ENCODE measurements at regions not wholly inside any gene's neighbourhood (a gene's known extent, or its start where the extent isn't known, plus 50 kb on each side); places are given as distances from the start of the nearest gene placed in this dataset.

- no peaks in the 10 kb centered on the region for H3K36me3 ChIP-seq
- no peak overlapping the region for H3K4me3 ChIP-seq
- TF ChIP-seq POLR2A (IDR thresholded peaks at IDR 0.05) (no peak), CTCF (IDR thresholded peaks at IDR 0.05) (no peak)
- H3K27me3 ChIP-seq = no peaks in the 10 kb centered on the region
- DNase-seq = no peak
- no peaks in the 10 kb centered on the region for H3K4me1 ChIP-seq
- intact Hi-C loops (cut with DNase I) = no loop called here
- no peak overlapping the region for H3K27ac ChIP-seq
- H3K9me3 ChIP-seq = peaks cover 0 to 12% (median 0%) of the 10 kb centered on the region in 3 donors
These were observed 548.8 kb upstream of the ADAMTS5 start for GRCh38 chr21:27515676-27516075.

GRCh38 chr21:27513825-27514224 lies 546.9 kb upstream of the ADAMTS5 start:
- intact Hi-C loops (cut with DNase I) = no loop called here
- no peak overlapping the region for H3K4me3 ChIP-seq
- no peak for DNase-seq
- H3K36me3 ChIP-seq = no peaks in the 10 kb centered on the region
- WGBS, 2 donors = 82% methylated on average over 4 of the region's 4 CpGs
- no peaks in the 10 kb centered on the region for H3K4me1 ChIP-seq
- H3K27me3 ChIP-seq = no peaks in the 10 kb centered on the region
- TF ChIP-seq CTCF (IDR thresholded peaks at IDR 0.05) = no peak
- no peak for TF ChIP-seq POLR2A (IDR thresholded peaks at IDR 0.05)
- H3K9me3 ChIP-seq = peaks cover 0 to 12% (median 0%) of the 10 kb centered on the region in 3 donors
- no peak overlapping the region for H3K27ac ChIP-seq

GRCh38 chr21:27513016-27513415 lies 546.1 kb upstream of the ADAMTS5 start:
- Histone ChIP-seq H3K9me3 (peaks cover 0 to 12% (median 0%) of the 10 kb centered on the region in 3 donors), H3K4me1 (no peaks in the 10 kb centered on the region), H3K4me3 (no peak overlapping the region), H3K27ac (no peak overlapping the region), H3K36me3 (no peaks in the 10 kb centered on the region), H3K27me3 (no peaks in the 10 kb centered on the region)
- WGBS, 2 donors = 33 to 59% methylated on average over 1 of the region's 1 CpG
- DNase-seq = no peak
- no peak for TF ChIP-seq CTCF (IDR thresholded peaks at IDR 0.05)
- no peak for TF ChIP-seq POLR2A (IDR thresholded peaks at IDR 0.05)
- intact Hi-C loops (cut with DNase I) = no loop called here

- H3K4me3 ChIP-seq = no peak overlapping the region
- DNase-seq = no peak
- no peaks in the 10 kb centered on the region for H3K4me1 ChIP-seq
- no peaks in the 10 kb centered on the region for H3K27me3 ChIP-seq
- TF ChIP-seq CTCF (IDR thresholded peaks at IDR 0.05) (no peak), POLR2A (IDR thresholded peaks at IDR 0.05) (no peak)
- H3K36me3 ChIP-seq = no peaks in the 10 kb centered on the region
- H3K27ac ChIP-seq = no peak overlapping the region
- intact Hi-C loops (cut with DNase I) = no loop called here
- H3K9me3 ChIP-seq = no peaks in the 10 kb centered on the region
These were observed 544.3 kb upstream of the ADAMTS5 start for GRCh38 chr21:27511233-27511632.

- Histone ChIP-seq H3K36me3 (no peaks in the 10 kb centered on the region), H3K27me3 (no peaks in the 10 kb centered on the region), H3K4me1 (no peaks in the 10 kb centered on the region), H3K27ac (no peak overlapping the region), H3K9me3 (no peaks in the 10 kb centered on the region), H3K4me3 (no peak overlapping the region)
- intact Hi-C loops (cut with DNase I) = no loop called here
- 90 to 97% methylated on average over 4 of the region's 4 CpGs for WGBS, 2 donors
- TF ChIP-seq POLR2A (IDR thresholded peaks at IDR 0.05) (no peak), CTCF (IDR thresholded peaks at IDR 0.05) (no peak)
- DNase-seq = no peak
These were observed 540.8 kb upstream of the ADAMTS5 start for GRCh38 chr21:27507695-27508094.
